Amygdala (tissue), 56 donors: ENCODE measurements at regions not wholly inside any gene's neighbourhood (a gene's known extent, or its start where the extent isn't known, plus 50 kb on each side); places are given as distances from the start of the nearest gene placed in this dataset.
A peak's percentile ranks its signal among the peaks of the same experiment; 100 is the strongest.
"Not testable (repeated sequence)": the region's sequence is repeated elsewhere in the genome, so short reads cannot be mapped to it uniquely, and the experiment has no call there.

Experiments used
- DNase-seq, 56 donors: peaks; one replicate each; lab custom pipeline; 2025; lab: John Stamatoyannopoulos, UW

DNA sequence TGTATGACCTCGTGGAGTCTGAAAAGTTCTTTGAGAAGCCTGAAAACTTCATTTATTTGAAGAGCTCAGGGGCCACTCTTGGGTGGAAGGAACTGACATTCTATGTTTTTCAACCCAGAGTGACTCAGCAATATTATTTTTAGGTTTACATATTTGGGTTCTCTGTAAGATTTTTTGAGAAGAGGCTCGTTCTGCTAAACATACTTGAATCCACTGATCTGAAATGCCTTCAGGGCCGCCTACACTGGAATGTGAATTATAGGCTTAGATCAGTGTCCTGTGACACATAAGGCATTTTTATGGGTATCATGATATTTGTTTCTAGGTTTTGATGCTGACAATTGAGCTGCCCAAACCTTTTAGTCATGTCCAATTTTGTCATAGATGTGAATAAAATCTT is 86.2 kb downstream of the PSAT1 start:
- no peak for DNase-seq

DNA sequence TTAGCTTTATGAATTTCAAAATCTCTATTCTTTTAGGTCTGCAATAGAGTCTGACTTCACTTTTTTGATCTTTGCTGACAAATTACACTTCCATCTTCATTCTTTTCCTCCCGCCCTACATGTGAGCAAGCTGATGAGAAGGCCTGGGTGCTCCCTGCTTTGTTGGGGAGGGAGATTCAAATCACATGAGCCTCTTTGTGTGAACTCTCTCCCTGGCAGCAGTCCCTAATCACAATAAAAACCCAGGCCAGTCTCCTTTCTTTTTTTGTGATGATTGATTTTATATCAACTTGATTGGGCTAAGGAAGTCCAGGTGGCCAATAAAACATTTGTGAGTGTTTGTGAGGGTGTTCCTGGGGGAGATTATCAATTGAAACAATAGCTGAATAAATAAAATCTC is 89.4 kb downstream of the PSAT1 start:
- DNase-seq = no peak

DNA sequence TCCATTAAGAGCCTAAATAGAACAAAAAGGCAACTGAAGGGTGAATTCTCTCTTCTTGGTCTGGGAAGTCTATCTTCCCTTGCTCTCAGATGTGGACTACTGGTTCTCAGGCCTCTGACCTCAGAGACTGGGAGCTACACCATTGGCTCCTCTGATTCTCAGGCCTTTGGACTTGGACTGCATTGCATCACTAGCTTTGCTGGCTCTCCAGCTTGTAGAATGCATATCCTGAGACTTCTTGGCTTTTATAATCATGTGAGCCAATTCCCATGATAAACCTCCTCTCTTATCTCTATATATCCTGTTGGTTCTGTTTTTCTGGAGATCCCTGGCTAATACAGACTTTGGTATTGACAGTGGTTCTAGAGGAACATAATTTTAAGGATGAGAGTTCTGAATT is 89.8 kb downstream of the PSAT1 start:
- no peak for DNase-seq

DNA sequence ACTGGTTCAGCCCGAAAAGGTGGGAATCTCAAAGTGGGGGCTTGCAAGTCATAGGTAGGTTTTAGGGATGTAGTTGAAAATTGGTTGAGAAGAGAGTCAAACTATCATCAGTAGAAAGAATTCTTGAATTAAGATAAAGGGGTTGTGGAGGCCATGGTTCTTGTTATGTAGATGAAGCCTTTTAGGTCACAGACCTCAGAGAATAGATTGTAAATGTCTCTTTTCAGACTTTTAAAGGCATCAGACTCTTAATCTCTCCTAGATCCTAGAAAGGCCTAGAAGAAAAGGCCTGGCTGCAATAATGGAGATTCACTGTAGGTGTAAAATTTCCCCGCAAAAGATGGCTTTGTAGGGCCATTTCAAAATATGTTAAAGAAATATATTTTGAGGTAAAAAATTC is 96.4 kb downstream of the PSAT1 start:
- no peak for DNase-seq

DNA sequence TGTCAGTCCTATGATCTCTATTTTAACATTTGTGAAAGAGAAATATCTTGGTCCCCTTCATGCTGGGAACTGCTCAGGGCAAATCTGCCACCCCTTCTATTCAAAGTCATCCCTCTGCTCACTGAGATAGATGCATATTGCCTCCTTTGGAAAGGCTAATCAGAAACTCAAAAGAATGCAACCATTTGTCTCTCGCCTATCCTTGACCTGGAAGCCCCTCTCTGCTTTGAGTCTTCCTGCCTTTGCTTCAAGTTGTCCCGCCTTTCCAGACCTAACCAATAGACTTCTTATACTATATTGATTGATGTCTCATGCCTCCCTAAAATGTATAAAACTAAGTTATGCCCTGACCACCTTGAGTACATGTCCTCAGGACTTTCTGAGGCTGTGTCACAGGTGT is 97.0 kb downstream of the PSAT1 start:
- DNase-seq = no peak

DNA sequence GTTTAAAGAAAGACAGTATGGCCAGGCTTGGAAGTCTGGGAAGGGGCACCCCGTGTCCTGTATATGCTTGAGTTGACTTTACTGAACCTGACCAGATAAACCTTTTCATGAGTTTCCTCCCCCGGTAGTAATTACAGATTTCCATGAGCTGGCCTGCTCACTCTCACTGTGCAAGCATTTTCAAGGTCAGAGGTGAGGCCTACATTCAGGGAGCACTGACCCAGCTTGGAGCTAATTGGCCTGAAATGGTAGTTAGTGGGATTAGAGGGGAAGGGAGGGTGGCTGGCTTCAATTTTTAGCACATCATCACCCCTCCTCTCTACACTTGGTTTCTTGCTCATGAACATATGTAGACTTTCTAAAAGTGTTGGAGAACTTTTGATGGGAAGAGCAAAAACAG is 99.2 kb downstream of the PSAT1 start:
- DNase-seq = no peak

DNA sequence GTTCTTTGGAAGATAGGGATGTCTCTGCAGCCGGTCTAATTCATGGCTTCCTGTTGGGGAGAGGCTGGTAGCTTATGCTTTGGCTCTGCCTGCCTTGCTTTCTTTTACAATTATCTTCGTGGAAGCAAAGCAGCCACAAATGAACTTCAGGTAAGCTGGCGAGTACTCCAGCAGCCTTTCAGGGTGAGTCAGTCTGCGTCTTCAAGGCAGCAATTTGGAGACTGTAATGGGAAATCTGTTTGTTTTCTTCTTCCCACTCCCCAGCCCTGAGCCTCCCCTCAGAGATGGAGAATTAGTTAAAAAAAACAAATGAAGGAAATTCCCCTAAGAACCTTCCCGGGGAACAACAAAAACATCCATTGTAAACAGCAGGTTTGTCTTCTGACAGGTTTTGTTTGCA is 100.1 kb downstream of the PSAT1 start:
- DNase-seq = no peak

DNA sequence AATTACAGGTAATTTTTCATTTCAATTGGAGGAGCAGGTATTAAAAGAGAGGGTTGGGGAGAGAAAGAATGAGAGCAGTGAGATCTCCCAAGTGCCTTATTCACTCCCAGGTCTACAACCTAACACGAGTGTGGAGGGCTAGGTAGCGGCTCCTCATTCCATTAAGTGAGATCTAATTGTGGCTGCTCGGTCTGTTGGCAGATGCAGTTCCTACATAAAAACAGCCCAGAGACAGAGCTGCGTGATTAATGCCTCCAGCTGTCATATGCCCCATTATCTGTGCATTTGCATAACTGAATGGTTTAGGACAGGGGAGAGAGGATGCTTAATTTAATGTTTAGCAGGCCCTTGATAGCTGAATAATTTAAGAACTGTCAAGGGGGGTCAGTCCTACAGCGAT is 100.5 kb downstream of the PSAT1 start:
- peak in 2 of 56 donors; percentile 2 for DNase-seq

DNA sequence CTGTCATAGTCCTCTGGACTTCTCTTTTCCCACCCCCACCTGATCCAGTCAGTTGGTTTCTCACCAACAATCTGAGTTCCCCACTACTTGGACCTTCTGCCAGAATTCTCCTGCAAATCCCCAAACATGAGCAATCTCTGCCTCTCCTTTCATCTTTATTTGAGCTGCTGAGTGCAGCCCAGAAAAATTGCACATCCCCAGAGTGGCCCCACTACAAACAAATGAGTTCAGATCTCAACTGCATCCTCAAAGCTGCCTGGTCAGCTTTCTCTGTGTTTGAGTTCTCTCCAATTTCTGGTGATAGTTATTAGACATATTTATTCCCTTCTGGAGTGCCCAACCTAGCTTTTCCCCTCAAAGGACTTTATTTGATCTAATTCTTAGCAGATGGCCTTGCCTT is 102.2 kb downstream of the PSAT1 start:
- no peak for DNase-seq

DNA sequence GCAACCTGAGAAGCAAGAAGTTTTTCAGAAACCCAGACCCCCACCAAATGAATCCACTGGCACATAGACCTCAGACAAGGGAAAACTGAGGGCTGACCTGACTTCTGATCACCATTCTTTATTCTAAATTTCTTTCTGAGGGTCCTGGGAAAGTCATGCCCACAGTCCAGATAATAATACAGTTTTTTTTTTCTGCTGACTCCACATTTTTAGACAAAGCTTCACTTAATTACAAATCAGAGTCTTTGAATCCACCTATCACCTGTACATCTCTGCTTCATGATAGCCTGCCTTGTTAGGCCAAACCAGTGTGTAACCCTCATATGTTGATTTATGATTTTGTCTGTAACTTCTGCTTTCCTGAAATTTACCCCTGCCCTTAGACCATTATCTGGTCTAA is 103.6 kb downstream of the PSAT1 start:
- no peak for DNase-seq

DNA sequence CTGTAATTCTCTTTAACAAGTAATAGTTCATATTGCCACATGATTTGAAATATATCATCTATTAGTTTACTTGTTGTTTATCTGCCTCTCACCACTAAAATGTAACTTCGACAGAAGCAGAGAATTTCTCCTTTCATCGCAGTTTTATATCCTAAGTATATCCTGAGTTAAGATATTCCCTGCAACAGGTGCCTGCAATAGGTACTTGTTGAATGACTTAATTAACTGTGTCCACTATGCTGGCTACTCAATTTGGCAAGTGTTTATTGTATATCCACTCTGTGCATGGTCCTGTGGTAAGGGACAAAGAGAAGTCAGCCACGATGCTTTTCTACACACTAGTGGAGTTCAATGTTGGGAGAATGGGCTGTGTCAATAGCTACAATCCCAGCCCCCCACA is 108.5 kb downstream of the PSAT1 start:
- no peak for DNase-seq

DNA sequence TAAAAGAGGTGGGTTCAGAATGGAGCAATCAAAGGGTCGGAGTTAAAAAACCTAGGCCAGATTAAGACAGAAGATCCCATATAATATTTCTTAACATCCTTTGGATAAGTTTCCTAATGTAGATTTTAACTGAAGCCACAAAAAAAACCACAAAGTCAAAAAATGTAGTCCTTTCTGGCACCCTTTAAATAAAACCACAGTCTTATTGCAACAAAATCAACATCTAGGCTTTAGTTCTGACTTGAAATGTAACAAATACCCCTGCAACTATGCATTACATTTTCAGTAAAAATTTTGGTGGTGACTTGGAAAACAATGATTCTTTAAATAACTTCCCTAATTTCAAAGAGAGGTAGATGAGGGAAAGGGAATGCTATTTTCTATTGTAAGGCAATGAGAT is 109.2 kb downstream of the PSAT1 start:
- no peak for DNase-seq

DNA sequence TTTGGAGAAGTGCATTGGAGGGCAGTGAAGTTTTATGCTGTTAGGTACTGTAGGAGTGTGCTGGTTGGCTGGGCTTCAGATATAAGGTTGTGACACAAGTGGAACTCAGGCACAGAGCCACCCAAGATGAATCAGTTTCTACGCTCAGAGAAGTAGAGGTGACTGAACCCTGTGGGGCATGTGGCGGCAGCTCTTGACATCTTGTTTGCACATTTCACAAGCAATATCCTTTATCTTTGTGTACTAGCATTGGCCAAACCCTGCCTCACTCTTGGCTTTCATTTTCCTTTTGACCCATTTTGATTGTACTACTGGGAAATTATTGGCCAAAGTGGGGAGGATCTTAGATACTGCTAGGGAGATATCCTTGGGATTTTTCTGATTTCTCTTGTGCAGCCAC is 110.0 kb downstream of the PSAT1 start:
- DNase-seq = no peak

DNA sequence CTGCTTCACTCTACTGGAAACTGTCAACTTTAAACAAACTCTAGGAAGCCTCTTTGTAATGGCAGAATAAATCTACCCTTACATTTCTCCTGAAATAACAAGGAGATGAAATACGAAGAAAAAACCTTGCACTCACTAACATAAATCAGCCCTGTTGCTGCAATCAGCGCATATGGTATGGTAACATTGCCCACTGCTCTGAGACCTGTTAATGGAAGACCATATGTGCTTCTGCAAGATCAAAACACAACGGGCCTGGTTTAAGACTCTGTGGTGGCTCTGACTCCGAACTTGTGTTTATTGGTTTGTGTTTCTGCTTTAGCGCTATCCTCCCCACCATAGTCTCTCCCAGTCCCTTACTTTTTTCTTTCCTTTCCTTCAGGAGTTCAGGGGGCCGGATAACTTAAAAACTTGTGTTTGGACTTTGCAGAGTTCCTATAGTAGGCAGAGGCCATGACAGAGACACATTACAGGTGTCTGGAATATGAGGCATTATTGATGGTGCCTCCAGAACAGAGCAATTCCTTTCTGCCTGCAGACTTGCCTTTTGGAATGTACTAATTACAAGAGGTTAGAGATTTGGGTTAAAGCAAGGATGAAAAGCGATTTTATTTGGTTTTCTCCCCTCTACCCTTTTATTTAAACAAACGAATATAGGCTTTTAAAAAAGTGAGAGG is 110.8 kb downstream of the PSAT1 start:
- no peak for DNase-seq

DNA sequence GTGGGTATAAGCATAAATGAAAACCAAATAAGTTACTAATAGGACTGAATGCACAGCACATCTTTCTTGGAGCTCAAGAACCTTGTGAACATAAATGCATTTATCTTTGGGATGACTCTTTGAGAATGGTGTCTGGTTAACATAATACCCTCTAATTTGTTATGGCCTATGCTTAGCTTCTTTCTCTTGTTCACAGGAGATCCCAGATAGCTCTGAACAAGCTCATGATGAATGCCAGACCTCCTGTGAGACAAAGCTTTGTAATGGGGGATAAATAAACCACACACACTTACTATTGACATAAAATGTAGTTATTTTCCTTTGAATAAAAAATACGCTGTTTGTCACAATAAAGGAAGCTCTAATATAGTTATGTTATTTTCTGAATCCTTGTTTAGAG is 111.5 kb downstream of the PSAT1 start:
- DNase-seq = no peak

DNA sequence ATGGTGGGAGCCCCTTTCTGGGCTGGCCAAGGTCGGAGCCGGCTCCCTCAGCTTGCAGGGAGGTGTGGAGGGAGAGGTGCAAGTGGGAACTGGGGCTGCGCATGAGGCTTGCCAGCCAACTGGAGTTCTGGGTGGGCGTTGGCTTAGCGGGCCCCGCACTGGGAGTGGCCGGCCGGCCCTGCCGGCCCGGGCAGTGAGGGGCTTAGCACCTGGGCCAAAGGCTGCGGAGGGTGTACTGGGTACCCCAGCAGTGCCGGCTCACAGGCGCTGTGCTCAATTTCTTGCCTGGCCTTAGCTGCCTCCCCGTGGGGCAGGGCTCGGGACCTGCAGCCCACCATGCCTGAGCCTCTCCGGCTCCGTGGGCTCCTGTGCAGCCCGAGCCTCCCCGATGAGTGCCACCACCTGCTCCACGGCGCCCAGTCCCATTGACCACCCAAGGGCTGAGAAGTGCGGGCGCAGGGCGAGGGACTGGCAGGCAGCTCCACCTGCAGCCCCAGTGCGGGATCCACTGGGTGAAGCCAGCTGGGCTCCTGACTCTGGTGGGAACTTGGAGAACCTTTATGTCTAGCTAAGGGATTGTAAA is 113.1 kb downstream of the PSAT1 start:
- DNase-seq = not testable (repeated sequence)

DNA sequence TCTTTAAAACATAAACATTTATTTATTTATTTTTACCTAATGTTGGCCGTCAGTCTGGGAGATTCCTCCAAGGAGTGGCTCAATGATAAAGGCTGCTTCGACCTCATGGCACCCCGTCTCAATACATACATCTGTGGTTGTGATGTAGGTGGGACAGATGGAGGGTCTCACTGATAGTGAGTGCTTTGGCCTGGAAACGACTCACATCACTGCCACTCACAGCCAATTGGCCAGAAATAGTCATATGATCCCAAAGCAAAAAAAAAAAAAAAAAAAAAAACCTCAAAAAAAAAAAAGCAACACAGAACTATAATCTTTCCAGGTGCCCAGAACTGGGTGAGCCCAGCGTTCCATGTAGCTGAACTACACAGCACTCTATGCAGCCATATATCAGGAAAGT is 125.4 kb downstream of the PSAT1 start:
- no peak for DNase-seq

DNA sequence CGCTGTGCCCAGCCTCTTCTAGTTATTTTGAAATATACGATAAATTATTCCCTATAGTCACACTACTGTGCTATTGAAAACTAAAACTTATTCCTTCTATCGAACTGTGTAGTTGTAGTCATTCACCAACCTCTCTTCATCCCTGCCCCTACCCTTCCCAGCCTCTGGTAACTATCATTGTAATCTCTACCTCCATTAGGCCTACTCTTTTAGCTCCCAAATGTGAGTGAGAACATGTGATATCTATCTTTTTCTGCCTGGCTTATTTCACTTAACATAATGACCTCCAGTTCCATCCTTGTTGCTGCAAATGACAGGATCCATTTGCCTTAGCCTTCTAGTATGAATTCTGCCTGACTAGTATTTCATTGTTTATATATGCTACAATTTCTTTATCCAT is 127.4 kb downstream of the PSAT1 start:
- DNase-seq = no peak

DNA sequence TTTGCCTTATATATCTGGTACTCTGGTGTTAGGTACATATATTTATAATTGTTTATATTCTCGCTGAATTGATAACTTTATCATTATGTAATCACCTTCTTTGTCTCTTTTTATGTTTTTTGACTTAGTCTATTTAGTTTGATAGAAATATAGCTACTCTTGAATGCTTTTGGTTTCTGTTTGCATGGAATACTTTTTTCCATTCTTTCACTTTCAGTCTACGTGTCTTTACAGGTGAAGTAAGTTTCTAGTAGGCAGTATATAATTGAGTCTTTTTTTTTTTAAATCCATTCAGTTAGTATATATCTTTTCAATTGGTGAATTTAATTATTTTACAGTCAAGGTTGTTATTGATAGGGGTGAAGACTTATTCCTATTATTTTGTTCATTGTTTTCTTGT is 131.7 kb downstream of the PSAT1 start:
- no peak for DNase-seq

DNA sequence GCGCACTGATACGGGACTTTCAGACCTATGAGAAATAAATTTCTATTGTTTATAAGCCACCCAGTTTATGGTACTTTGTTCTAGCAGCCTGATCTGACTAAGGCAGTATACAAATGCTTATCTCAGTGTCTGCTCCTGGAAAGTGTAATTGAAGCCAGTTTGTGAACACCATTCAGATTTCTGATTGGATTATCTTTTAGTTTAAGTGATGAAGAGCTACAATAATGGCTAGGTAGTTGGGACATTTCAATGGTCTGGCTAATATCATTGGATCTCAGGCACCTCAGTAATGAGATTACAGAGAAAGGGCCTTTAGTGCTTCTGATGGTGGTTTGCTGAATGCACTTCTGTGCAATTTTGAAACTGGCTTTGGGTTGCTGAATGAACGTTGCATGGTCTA is 133.5 kb downstream of the PSAT1 start:
- no peak for DNase-seq

DNA sequence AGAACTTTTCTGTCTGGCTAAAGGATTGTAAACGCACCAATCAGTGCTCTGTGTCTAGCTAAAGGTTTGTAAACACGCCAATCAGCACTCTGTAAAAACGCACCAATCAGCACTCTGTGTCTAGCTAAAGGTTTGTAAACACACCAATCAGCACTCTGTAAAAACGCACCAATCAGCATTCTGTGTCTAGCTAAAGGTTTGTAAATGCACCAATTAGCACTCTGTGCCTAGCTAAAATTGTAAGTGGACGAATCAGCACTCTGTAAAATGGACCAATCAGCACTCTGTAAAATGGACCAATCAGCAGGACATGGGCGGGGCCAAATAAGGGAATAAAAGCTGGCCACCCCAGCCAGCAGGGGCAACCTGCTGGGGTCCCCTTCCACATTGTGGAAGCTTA is 134.1 kb downstream of the PSAT1 start:
- DNase-seq = not testable (repeated sequence)

DNA sequence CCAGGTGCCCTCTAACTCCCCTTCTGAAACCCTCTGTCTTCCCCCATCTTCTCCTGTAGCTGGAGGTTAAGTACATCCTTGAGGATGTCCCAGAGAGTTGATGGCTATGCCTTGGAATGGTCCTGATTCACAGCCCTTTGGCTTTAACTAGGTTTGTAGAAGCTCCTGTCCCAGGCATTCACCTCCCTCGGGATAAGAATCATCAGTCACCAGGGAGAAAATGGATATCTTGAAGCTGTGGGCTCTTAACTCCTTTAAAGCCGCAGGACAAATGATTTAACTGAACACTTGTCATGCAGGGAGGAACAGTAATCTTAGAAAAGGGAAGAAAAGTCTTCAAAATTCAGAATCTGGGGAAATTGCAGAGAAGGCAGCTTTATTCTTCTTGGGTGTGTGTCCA is 139.9 kb downstream of the PSAT1 start:
- DNase-seq = no peak

DNA sequence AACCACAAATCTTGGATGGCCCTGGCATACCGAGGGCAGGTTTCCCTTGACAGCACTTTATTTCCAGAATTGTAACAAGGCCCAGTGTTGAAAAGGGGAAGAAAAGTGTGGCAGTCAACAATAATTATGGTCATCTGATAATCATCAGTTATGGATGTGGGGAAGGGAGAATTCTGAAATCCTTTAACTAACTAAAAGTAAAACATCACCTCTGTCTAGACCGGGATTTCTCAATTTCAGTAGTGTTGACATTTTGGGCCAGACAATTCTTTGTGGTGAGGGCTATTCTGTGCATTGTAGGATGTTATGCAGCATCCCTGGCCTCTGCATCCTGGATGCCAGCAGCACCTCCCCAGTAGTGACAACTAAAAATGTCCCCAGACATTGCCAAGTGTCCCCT is 140.4 kb downstream of the PSAT1 start:
- DNase-seq = no peak
